Mammary epithelial cell (primary cell): ENCODE measurements at regions not wholly inside any gene's neighbourhood (a gene's known extent, or its start where the extent isn't known, plus 50 kb on each side); places are given as distances from the start of the nearest gene placed in this dataset.

Experiments
- CTCF ChIP-seq, 2 donors: IDR thresholded peaks in 1 of 2; conservative IDR thresholded peaks in 1 of 2; 2 replicates each; pipeline ENCODE4 v1.5.1; 2011 to 2012; ENCODE audit warnings: inconsistent platforms in 2 of 2, low read length in 2 of 2, mild to moderate bottlenecking in 2 of 2, control low read depth in 1 of 2, low read depth in 1 of 2; ENCODE audit not compliant: insufficient read depth in 1 of 2; ENCODE audit errors: extremely low read depth in 1 of 2
- EZH2 ChIP-seq: IDR thresholded peaks from 2 replicates; pipeline ENCODE4 v1.6.1; 2012; ENCODE audit warnings: low read length, inconsistent platforms, borderline replicate concordance

GRCh38 chr1:221812088-221812752 is 70.3 kb upstream of the DUSP10 start:
- TF ChIP-seq CTCF (conservative IDR thresholded peaks at IDR 0.05 in 1 of 2, IDR thresholded peaks at IDR 0.05 in 1 of 2; ENCODE audit: extremely low read depth in 1 of 2, insufficient read depth in 1 of 2, low read depth in 1 of 2, low read length in 2 of 2) = no peak
- no peak for TF ChIP-seq EZH2
